Osteoblast (primary cell): ENCODE measurements at regions not wholly inside any gene's neighbourhood (a gene's known extent, or its start where the extent isn't known, plus 50 kb on each side); places are given as distances from the start of the nearest gene placed in this dataset.

Source experiments
- DNase-seq: peaks from one replicate; pipeline ENCODE4 v3.0.0; 2011; ENCODE audit warnings: low spot score, mixed read lengths; ENCODE audit not compliant: insufficient read length; ENCODE audit errors: missing footprints
- H2AFZ ChIP-seq: 2 replicates; pipeline ENCODE4 v1.6.0; 2011; ENCODE audit warnings: mild to moderate bottlenecking, low read length
- H3K27ac ChIP-seq: 2 replicates; pipeline ENCODE4 v1.5.1; 2011; ENCODE audit warnings: mild to moderate bottlenecking, low read depth, low read length, moderate library complexity
- H3K27me3 ChIP-seq: 2 replicates; pipeline ENCODE4 v1.6.0; 2012; ENCODE audit warnings: mild to moderate bottlenecking, control low read depth, inconsistent platforms, low read length, moderate library complexity; ENCODE audit not compliant: insufficient read depth
- H3K36me3 ChIP-seq: 2 replicates; pipeline ENCODE4 v1.5.1; 2011; ENCODE audit warnings: mild to moderate bottlenecking, low read length, control low read depth, moderate library complexity; ENCODE audit not compliant: insufficient read depth
- H3K4me1 ChIP-seq: 2 replicates; pipeline ENCODE4 v1.5.1; 2011; ENCODE audit warnings: mild to moderate bottlenecking, low read length, control low read depth, moderate library complexity; ENCODE audit not compliant: insufficient read depth
- H3K4me2 ChIP-seq: 2 replicates; pipeline ENCODE4 v1.6.0; 2011; ENCODE audit warnings: mild to moderate bottlenecking, low read length; ENCODE audit not compliant: insufficient read depth
- H3K4me3 ChIP-seq: fragments of 200-600 bp; sonication (generic); 3 replicates; pipeline ENCODE4 v1.5.1; 2012; ENCODE audit warnings: mild to moderate bottlenecking, low read length, inconsistent platforms; ENCODE audit not compliant: insufficient read depth
- H3K79me2 ChIP-seq: 2 replicates; pipeline ENCODE4 v1.6.0; 2012; ENCODE audit warnings: mild to moderate bottlenecking, low read length, control low read depth, inconsistent platforms; ENCODE audit not compliant: insufficient read depth
- H3K9me3 ChIP-seq: 2 replicates; pipeline ENCODE4 v1.5.1; 2011; ENCODE audit warnings: low read depth, low read length, control low read depth
- H4K20me1 ChIP-seq: 2 replicates; pipeline ENCODE4 v1.6.0; 2012; ENCODE audit warnings: mild to moderate bottlenecking, low read length, control low read depth; ENCODE audit not compliant: insufficient read depth
- TF ChIP-seq, protein P1 (sequence below): IDR thresholded peaks from 2 replicates; pipeline ENCODE4 v1.5.1; 2011; ENCODE audit warnings: mild to moderate bottlenecking, low read depth, low read length, moderate library complexity; ENCODE audit errors: extremely low read depth

DNA sequence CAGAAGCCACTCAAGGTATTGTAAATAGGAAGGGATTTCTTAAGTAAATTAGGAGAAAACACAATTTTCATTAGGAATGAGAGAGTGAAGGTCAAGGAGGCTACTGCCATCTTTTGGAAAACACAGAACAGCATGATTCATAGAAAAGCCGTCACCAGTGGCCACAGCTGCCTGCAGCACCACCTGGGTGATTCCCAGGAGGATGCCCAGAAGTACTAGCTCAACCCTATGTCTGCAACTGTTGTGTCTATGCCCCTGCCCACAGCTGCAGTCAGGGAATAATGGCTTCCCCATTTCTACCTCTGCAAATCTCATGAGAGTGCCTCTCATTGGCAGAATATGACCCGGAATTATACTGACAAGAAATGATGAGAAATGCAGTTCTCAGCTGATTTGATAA lies 300.0 kb downstream of the IGSF11 start:
- TF ChIP-seq, protein P1, sequence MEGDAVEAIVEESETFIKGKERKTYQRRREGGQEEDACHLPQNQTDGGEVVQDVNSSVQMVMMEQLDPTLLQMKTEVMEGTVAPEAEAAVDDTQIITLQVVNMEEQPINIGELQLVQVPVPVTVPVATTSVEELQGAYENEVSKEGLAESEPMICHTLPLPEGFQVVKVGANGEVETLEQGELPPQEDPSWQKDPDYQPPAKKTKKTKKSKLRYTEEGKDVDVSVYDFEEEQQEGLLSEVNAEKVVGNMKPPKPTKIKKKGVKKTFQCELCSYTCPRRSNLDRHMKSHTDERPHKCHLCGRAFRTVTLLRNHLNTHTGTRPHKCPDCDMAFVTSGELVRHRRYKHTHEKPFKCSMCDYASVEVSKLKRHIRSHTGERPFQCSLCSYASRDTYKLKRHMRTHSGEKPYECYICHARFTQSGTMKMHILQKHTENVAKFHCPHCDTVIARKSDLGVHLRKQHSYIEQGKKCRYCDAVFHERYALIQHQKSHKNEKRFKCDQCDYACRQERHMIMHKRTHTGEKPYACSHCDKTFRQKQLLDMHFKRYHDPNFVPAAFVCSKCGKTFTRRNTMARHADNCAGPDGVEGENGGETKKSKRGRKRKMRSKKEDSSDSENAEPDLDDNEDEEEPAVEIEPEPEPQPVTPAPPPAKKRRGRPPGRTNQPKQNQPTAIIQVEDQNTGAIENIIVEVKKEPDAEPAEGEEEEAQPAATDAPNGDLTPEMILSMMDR, result no peak
- H3K4me2 ChIP-seq, result no peak overlapping the region
- no peak overlapping the region for H3K27ac ChIP-seq
- no peak overlapping the region for H3K4me3 ChIP-seq
- H3K4me1 ChIP-seq, result no peaks in the 10 kb centered on the region
- H4K20me1 ChIP-seq, result no peaks in the 10 kb centered on the region
- no peaks in the 10 kb centered on the region for H3K36me3 ChIP-seq
- no peaks in the 10 kb centered on the region for H3K79me2 ChIP-seq
- no peak for DNase-seq
- no peak overlapping the region for H2AFZ ChIP-seq
- H3K9me3 ChIP-seq, result no peaks in the 10 kb centered on the region
- H3K27me3 ChIP-seq, result no peaks in the 10 kb centered on the region

DNA sequence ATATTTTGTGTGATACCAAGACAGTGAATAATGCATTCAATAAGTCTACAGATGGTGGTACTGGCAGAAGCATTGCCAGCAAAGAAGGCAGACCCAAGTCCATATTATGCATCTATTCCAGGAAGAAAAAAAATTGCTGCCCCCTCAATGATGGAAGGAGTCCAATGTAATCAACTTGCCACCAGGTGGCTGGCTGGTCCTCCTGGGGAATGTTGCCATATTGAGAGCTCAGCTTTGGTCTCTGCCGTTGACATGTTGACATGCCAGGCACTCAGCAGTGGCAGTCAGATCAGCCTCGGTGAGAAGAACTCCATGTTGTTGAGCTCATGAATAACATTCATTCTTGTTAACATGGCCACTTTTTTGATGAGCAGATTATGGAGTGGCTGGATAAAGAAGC lies 298.5 kb downstream of the IGSF11 start:
- Histone ChIP-seq H3K79me2 (no peaks in the 10 kb centered on the region), H3K27ac (no peak overlapping the region), H3K4me3 (no peak overlapping the region), H3K27me3 (no peaks in the 10 kb centered on the region), H4K20me1 (no peaks in the 10 kb centered on the region), H3K4me2 (no peak overlapping the region), H3K9me3 (no peaks in the 10 kb centered on the region), H3K36me3 (no peaks in the 10 kb centered on the region), H2AFZ (no peak overlapping the region), H3K4me1 (no peaks in the 10 kb centered on the region)
- TF ChIP-seq, protein P1, result no peak
- DNase-seq, result no peak

DNA sequence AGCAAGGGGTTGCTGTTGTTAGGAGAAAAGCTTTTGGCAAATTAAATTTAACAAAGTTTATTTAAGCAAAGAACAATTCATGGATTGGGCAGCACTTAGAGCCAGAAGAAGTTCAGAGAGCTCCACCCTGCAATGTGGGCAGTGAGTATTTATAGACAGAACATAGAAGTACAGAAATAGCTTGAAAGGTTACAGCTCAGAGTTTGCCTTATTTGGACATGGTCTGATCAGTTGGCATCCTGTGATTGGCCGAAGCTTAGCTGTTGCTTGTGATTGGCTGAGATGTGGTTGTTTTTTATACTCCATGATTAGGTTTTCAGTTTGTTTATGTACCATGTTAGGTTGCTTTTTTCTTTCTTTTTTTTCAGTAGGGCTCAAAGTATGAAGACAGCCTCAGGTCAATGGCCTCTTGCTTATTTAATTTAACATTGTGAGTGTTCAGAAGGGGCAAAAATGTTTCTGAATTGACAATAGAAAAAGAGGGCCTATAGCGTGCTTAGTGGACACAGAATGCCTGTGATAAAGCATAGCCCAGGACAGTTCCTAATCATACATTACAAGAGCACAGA lies 293.8 kb downstream of the IGSF11 start:
- Histone ChIP-seq H2AFZ (no peak overlapping the region), H3K27ac (no peak overlapping the region), H3K4me1 (no peaks in the 10 kb centered on the region), H3K79me2 (no peaks in the 10 kb centered on the region), H3K4me2 (no peak overlapping the region), H3K4me3 (no peak overlapping the region), H4K20me1 (no peaks in the 10 kb centered on the region), H3K36me3 (no peaks in the 10 kb centered on the region), H3K9me3 (no peaks in the 10 kb centered on the region), H3K27me3 (no peaks in the 10 kb centered on the region)
- TF ChIP-seq, protein P1, result no peak
- DNase-seq, result no peak

DNA sequence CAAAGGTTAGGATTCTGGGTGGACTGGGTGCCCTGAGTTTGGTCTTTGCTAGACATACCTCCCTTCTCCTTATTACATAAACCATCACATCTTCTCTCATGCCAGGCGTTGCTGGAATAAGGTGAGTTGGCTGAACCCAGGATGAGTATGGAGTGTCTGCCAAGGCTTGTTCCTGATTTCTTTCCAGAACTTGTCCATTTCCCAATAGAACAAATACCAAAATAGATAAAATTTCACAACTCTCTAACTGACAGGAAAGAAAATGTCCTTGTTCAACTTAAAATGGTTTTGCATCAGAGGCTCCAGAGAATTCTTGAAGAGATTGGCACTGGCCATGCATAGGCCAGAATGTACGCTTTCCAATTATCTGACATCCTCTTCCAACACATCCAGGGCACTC lies 291.9 kb downstream of the IGSF11 start:
- TF ChIP-seq, protein P1, result no peak
- Histone ChIP-seq H2AFZ (no peak overlapping the region), H3K36me3 (no peaks in the 10 kb centered on the region), H3K4me1 (no peaks in the 10 kb centered on the region), H3K27me3 (no peaks in the 10 kb centered on the region), H4K20me1 (no peaks in the 10 kb centered on the region), H3K4me2 (no peak overlapping the region), H3K9me3 (no peaks in the 10 kb centered on the region), H3K4me3 (no peak overlapping the region), H3K27ac (no peak overlapping the region), H3K79me2 (no peaks in the 10 kb centered on the region)
- DNase-seq, result no peak
